GM21786 (cell line): ENCODE measurements at regions not wholly inside any gene's neighbourhood (a gene's known extent, or its start where the extent isn't known, plus 50 kb on each side); places are given as distances from the start of the nearest gene placed in this dataset.

Experiments
- ATAC-seq: cut with Tn5 transposase; IDR thresholded peaks from one replicate; pipeline ENCODE4 v1.9.1; 2021; ENCODE audit not compliant: unreplicated experiment

DNA sequence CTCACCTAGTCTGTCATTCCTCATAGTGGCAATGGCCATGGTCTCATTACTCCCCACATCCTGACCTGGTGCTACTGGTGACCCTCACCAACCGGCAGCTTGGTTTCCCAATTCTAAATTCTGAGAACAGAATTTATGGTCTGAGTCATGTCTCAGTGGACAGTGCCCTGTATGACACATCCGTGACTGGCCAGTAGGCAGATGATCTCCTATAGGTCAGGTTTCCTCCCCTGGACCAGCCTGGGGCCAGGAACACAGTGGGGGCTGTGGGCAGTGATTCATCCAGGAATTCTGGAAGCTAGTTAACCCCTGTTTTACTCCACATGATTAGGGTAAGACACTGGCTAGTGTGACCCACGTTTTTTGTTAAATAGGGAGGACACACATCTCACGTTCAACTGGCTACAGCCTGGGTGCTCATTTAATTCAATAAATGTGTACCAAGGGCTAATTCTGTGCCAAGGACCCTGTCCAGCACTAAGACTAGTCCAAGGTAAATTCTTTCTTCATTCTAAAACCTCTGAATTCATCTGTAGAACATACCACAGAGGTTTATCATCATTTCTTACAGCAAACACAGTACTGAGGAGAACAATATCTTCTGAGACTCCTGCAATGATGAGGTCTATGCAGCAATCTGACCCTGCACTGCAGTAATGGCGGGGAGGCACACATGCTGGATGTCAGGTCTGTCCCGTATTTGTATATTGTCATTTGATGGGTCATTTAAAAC, 249.6 kb upstream of the TBX3 start:
- ATAC-seq: no peak

DNA sequence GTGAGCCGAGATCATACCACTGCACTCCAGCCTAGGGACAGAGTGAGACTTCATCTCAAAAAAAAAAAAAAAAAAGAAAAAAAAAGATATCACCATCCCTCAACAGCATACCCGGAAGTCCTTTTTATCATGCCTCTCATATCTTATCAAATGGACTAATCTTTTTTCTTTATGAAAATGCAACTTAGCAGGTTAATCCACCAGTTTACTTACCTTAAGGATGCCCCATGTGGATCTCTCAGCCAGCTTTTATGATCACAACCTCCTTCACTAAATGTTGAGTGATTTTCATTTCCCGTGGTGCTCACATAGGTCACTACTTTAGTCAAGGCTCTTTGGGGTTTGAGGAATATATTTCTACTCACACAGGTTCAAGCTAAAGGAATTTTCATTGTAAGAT, 248.8 kb upstream of the TBX3 start:
- no peak for ATAC-seq

DNA sequence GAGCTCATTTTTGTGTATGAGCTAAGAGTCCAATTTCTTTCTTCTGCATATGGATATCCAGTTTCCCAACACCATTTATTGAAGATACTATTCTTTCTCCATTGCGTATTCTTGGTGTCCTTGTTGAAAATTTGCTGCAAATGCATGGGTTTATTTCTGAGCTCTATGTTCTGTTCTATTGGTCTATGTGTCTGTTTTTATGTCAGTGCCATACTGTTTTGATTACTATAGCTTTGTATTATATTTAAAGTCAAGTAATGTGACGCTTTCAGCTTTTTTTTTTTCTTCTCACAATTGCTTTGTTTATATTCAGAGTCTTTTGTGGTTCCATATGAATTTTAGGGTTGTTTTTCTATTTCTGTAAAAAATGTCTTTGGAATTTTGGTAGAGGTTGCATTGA, 247.1 kb upstream of the TBX3 start:
- no peak for ATAC-seq

DNA sequence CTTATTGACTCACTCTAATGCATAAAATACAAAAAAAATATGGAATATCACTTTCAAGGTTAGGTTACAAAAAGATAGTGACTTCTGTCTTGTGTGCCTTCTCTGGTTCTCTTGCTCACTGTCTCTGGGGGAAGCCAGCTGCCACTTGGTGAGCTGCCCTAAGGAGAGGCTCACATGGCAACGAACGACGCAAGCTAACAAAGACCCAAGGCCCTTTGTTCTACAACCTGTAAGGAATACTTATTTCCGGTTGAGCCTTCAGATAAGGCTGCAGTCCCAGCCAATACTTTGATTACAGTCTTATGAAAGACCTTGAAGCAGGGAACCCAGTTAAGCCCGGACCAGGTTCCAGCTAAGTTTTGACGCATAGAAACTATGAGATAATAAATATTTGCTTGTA, 242.4 kb upstream of the TBX3 start:
- ATAC-seq: no peak

DNA sequence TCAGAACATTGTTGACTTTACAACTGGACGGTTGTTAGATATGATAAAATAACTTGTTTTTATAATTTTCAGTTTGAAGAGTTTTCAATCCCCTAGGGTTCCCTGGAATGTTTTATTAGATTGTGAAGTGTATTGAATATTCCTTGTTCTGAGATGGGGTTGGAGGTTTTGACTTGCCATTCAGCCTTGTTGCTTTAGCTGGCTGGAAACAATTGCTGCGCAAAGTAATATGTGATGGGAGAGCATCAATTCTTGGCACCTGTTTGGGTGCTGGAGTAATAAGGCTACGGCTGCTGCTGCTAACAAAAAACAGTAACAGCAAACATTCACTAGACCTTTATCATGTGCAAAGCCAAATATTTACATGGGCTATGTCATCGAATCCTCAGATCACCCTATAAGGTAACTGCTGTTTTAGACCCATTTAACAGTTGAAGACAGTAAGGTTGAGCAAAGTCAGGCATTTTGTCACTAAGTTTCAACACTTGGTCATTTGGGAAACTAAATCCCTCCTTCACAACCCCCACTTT, 241.0 kb upstream of the TBX3 start:
- ATAC-seq: no peak

DNA sequence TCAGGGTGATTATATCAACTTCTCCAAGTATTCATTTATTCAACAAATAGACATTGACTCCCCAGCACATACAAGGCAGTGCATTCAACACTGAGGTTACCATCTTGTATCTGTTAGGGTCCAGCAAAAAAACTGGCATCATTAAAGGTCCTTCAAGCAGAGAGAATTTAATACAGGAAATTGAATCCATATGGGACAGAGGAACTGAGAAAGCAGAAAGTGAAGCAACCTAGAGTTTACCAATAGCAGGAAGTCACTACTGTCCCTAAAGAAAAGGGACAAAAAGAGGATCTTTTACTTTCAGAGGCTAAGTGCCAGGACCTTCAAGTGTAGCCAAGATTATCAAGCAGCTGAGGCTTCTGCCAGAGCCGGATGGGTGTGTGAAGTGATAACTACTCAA, 237.8 kb upstream of the TBX3 start:
- ATAC-seq: no peak

DNA sequence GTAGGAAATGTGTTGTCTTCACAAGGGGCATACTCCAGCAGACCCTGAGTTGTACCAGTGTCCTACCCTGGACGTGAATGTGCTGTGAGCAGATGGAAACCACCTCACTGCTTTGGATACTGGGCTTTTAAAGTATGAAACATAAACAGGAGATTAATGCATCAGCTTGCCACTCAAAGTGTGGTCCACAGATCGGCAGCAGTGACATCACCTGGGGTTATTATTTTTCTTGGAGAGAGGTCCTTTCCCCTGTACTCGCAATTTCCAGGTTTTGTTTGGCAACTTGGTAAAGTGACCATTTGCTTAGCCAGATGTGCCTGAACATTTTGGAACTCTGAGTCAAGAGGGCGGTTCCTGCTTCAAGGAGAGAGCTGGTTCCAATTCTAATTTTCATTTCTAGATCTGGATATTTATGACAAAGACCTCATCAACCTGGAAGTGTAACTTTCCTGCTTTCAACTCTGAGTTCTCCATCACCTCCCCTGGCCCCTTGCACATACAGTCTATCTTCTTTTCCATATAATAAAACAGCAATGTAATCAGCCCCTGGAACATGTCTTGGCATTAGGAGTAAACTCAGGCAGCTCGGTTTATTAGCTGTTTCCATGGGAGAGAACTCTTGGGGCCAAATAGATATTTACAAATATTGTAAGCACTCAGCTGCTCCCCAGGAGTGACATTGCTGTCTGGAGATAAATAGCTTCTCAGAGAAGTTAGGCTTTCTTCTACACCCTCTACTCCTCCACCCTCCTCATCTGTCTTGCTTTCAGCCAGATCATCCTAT, 237.0 kb upstream of the TBX3 start:
- ATAC-seq: no peak

DNA sequence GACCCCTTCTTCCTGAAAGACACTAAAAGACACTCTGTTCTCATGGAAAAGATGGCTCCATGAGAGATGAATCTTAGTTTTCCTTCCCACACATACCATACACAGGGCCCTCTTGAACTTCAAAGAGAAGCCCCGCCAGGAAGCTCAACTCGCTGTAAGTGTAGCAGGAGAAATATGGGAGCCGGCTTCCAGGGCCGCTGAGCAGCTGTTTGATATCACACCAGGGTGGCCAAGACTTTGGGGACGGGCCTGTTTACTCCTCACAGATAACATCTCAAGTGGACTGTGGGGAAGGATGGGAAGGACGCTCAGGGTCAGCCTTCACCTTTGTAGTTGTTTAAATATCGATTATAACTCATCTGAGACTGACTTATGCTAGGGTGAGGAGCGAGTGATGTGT, 235.5 kb upstream of the TBX3 start:
- no peak for ATAC-seq

DNA sequence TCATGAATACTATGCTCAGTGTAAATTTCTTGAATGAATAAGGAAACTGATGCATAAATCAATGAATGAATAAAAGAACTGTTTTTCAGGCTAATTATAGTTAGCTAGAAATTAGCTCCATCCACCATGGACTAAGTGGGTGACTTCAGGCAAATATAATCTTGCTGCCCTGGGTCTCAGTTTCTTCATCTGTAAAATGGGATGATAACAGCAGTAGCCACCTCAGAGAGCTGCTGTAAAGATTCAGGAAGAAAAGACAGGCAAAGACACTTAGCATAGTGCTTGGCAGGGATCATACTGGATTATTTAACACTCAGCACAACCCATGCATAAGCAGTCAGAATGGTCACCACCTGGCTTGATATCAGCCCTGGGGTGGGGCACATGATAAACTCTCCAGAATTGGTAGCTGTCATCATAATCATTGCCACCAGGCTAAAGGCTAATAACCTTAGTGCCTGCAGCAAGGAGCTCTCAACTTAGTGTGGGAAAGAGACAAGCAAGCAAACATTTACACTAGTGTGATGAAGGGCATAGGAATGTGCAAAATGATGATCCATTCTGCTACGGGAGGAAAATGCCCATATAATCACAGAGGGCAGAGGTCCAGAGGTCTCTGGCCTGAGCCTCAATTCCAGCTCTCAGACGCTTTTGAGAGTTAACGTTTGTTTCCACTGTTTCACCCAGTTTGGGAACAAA, 234.7 kb upstream of the TBX3 start:
- no peak for ATAC-seq

DNA sequence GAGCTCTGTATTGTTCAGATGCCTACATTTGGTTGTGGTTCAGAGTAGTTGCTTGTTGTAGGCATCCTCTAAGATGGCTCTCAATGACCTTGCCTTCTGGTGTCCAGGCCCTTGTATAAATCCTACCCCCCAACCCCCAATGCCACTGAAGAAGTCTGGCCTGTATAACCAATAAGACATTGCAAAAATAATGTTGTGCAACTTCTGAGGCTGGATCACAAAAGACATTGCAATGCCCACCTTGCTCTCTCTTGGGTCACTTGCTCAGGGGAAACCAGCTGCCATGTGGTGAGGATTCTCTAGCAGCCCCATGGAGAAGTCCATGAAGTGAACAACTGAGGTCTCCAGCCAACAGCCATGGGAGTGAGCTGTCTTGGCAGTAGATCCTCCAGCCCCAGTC, 234.0 kb upstream of the TBX3 start:
- ATAC-seq: no peak

DNA sequence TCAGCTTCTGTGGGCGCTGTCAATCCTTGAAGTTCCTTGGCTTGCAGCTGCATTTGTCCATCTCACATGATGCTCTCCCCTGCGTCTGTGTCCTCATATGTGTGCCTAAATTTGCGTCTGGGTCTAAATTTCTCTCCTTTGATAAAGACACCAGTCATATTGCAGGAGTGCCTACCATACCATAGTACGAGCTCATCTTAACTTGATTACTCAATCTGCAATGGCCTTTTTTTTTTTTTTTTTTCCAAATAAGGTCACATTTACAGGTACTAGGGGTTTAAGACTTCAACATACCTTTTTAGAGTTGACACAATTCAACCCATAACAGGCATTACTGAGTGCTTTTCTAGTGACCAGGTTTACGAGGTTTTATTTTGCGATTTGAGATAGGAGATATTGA, 233.3 kb upstream of the TBX3 start:
- ATAC-seq: no peak

DNA sequence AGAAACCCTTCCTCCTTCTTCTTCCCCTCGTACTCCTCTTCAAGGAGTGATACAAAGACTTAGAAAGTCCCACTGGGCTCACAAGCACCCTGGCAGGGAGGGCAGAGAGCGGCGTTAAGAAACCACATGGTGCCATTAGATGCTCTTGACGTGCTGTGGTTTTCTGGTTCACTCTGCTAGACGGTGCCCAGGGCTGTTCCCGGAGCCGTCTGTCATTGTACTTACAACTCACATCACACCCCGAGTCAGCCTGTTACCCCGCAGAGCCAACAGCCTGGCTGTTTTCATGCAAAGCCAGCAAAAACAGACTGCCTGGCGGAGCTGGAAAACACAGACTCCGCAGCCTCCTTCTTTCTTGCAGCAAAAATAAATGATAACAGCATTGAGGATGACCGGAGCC, 232.6 kb upstream of the TBX3 start:
- ATAC-seq: no peak

DNA sequence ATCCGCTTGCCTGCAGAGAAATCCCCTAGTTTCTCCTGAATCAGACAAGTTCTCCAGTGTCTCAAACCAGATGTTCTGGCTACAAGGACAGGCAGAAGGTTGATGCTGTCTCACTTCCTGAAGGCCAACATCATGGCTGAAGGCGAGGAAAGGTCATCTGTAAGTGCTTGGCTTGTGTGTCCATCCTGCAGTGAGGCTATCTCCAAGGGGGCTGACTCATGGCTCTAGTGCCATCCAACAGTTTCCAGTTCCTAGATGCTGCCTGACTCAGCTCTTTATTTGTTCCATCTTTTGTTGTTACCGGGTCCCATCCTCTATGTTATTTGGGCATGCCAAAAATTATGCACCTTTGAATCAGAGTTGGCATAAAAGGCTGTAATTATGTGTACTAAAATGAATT, 232.1 kb upstream of the TBX3 start:
- ATAC-seq: no peak

DNA sequence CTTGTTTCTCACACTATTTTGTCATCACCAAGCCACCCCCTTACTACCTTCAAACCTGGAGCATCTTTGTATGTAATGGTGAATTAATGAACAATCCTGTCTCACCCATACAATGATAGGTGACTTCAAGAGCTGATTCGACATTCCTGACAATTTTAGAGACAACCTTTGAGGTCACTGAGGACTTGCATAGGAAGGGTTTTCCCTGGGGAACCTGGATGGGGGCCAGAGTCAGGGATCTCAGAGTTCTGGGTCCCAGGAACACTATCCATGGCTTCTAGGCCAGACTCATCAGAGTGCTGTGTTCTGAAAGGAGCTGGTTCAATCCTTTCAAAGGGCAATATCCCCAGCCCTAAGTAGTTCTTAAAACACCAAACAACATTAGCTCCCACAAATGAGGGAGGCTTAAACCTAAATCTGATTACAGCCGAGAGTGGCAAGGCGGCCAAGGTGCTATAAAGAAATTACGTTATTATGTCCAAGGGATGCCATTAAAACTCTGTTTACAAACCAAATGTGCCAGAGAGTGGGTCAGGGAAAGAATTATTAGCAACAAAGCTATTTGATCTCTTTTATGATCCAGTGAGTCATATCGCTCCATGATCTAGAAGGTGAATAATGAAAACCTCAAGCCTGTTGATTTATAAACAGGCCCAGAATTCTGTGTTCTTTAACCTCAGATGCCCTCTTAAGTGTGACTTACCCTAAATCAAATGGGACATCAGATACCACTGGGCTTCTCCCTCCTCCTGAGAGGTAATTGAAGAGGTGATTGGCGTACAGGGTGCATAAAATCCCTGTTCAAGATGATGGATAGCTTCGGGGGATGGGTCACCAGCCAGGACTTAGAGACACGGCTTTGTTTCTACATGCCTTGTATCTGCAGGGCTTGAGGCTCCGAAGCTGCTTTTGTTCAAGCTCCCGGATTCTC, 230.2 kb upstream of the TBX3 start:
- ATAC-seq: no peak

DNA sequence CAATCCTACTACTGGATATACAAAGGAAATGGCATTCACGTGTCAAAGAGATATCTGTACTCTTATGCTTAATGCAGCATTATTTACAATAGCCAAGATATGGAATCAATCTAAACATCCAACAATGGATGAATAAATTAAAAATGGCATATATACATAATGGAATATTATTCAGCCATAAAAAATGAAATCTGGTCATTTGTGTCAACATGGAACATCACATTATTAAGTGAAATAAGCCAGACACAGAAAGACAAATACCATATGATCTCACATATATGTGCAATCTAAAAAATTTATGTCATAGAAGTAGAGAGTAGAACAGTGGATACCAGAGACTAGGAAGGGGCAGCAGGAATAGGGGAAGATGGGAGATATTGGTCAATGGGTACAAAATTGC, 228.8 kb upstream of the TBX3 start:
- no peak for ATAC-seq

DNA sequence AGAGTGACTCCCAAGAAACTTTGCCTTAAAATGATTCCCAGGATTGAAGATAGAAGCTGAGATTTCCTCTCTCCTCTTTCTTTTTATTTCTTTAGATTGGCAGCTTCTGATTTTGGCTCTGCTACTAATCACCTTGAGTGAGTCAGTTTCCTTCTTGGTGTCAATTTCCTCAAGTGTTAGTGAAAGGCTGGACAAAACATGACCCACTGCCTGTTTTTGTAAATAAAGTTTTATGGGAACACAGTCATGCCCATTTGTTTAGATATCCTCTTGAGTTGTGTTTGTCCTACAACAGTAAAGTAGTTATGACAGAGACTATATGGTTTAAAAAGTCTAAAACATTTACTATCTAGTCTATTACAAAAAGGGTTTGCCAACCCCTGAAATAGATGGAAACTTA, 227.2 kb upstream of the TBX3 start:
- ATAC-seq: no peak

DNA sequence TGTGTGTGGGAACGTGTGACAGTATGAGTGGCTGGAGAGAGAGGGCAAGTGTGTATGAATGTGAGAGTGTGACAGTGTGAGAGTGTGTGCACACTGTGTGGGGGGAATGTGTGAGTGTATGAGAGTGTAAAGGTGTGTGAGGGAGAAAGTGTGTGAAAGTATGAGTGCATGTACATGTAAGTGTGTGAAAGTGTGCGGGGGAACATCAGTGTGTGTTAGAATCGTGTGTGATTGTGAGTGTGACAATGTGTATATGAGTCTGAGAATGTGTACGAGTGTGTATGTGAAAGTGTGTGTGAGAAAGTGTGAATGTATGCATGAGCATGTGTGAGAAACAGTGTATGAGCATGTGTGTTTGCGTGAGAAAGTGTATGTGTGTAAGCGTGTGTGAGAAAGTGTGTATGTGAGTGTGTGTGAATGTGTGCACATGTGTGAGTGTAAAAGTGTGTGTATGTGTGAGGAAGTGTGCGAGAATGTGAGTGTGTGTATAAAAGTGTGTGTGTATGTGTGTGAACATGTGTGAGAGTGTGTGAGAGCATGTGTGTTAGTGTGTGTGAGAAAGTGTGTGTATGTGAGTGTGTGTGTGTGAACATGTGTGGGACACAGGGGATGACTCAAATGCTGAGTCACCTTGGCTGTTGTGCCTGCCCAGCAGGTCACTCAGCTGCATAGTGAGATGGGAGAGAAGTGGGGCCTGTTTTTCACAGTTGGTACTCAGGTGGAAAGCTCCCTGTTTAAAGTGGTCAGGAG, 220.5 kb upstream of the TBX3 start:
- no peak for ATAC-seq

DNA sequence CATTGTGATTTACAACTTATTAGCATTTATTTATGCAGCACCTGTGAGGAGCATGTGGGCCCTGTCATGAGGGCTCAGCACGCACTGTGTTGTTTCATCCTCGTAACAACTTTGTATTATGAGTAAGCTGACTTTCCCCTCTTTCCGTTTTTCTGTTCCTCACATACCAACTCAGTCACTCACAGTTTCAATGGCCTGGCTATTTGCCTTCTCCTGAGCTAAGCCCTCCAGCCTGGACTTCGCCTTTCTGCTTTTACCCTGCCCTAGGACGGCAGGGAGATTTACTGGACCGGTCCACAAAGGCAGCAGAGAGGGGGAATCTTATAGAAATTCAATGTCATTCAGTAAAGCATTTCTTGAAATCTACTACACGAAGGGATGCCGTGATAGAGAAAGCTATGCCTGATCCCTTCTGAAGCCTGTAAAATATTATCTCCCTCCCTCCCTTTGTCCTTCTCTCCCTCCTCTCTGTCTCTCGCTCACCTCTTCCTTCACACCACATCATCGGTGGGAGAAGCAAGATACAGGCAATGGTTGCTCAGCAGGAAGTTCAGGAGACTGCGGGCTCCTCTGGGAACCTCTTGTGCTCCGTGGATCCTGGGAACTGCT, 219.2 kb upstream of the TBX3 start:
- no peak for ATAC-seq

DNA sequence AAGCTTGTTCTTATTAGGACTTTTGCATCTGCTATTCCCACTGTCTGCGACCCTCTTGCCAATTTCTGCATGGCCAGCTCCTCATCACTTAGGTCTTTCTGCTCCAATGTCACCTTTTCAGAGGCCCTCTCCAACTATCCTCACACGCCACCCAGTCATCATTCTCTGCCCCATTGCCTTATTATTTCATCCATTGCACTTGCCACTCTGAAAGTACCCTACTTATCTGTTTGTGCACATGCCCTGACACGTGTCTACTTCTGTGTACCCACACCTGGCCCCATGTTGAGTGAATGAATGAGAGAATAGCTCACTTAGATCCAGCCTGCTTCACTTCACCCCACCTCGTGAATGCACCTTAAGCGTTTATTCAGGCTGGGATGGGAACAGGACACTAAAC, 218.7 kb upstream of the TBX3 start:
- no peak for ATAC-seq

DNA sequence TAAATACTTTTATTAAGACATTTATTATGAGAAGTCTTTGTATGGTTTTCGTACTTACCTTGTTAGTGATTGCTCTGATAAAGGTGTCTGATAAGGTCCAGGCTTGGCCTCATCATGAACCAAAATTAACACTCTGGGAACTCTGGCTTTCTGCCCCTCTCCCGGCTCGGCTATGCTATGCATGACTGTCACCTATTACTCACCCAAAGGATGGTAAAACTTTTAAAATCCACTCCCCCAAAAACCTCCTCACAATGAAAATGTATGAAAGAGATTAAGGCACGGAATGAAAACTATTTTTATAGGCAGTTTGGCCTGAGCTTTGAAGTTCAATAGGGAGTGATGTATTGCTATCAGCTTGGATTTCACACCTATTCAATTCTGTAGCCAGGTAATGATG, 217.3 kb upstream of the TBX3 start:
- no peak for ATAC-seq
